ENCODE measurements at regions not wholly inside any gene's neighbourhood (a gene's known extent, or its start where the extent isn't known, plus 50 kb on each side); places are given as distances from the start of the nearest gene placed in this dataset.

DNA sequence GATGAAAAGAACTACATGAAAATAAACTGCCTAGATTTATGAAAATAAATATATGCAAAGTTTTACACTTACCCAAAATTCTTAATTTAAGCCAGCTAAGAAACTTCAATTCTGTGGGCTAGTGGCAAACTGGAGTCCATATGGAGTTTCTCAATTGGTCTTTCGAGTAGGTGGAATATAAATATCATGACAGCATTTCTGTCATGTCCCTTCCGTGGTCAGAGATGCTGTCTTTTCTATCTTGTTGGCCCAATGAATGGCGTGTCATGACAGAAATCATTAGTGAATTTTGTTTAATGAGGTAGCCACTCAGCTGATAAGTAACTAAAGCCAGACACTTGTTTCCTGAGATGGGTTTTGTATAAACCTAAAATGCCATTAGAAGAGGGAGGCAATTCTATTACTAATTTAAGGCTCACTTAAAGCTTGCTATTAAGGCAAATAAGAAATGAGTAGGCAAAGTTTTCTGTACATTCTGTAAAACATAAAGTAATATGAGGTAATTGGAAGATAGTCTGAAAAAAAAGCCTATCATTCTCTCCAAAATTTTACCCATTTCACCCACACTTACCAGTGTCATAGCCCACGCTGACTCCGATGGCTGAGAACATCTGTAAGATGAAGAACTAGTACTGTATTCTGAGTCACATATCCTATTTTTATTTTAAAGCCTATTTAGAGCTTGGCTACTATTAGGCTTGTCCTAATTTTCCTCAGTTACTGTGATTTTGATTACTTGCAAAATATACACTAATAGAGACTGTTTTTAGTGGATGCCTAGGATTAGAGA lies 419.3 kb upstream of the MEF2C start:
- DNase-seq (ENCODE audit: low read depth in 2 of 2) = no peak

- no peak for DNase-seq (ENCODE audit: low read depth in 2 of 2)
Observed at GRCh38 chr5:89301321-89302025, 418.5 kb upstream of the MEF2C start.

- DNase-seq (ENCODE audit: low read depth in 2 of 2) = no peak
Observed at GRCh38 chr5:89300426-89300970, 417.5 kb upstream of the MEF2C start.

GRCh38 chr5:89299998-89300397 lies 417.0 kb upstream of the MEF2C start:
- DNase-seq (ENCODE audit: low read depth in 2 of 2) = no peak

GRCh38 chr5:89297066-89297465 lies 414.1 kb upstream of the MEF2C start:
- no peak for DNase-seq (ENCODE audit: low read depth in 2 of 2)

DNA sequence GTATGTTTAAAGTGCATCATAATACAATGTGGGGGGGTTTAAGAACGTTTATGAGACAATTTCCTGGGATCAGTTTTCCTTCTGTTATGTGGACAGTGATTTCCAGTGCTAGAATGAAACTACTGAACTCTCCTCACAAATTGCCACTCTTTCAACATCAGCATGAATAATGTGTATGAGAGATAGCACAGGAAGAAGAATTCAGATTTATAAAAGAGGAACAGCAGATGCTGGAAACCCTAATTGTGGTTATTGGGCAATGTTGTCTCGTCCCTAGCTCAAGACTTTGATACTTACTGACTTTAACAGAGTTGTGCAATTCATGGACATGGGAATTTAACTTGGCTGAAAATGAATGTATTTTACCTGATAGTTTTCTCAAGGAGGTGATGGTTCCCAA lies 410.8 kb upstream of the MEF2C start:
- DNase-seq (ENCODE audit: low read depth in 2 of 2) = no peak

DNA sequence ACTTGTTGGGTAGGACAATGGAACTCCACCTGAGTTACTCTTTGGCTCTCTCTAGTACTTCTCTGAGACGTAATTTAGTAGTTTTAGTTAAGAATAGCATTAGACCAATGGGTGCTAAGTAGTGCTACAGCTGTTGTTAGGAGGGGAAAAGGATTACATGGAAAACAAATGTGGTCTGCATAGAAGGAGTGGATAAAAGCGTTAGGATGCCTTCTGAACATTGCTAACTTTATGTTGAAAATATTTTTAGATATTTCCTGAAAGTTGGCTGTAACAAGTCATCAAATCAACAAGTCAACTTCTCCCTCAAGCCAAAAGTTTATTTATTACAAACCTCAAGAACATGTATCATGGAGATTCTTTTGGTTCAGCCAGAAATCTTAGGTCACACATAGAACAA lies 409.5 kb upstream of the MEF2C start:
- no peak for DNase-seq (ENCODE audit: low read depth in 2 of 2)

- DNase-seq (ENCODE audit: low read depth in 2 of 2) = no peak
Observed at GRCh38 chr5:89289604-89290003, 406.6 kb upstream of the MEF2C start.

DNA sequence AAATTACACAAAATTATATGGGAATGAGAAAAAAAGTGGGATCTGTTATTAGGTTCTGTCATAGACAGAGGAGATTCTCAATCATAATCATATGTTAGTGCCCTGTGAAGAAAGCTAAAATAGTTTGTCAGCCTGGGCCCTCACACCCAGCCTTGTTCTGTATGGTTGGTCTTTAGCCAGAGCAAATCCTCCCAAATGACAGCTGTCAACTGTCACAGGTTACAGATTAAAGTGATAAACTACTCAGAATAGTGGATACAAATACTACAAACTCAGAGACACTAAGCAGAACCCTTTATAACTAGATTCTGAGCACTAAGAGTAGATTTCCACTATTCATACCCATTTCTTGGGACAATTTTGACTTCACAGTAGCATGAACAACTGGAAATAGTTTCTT lies 405.0 kb upstream of the MEF2C start:
- DNase-seq (ENCODE audit: low read depth in 2 of 2) = no peak

- no peak for DNase-seq (ENCODE audit: low read depth in 2 of 2)
Observed at GRCh38 chr5:89286320-89286719, 403.3 kb upstream of the MEF2C start.

- DNase-seq (ENCODE audit: low read depth in 2 of 2) = no peak
Observed at GRCh38 chr5:89283728-89284493, 400.9 kb upstream of the MEF2C start.

DNA sequence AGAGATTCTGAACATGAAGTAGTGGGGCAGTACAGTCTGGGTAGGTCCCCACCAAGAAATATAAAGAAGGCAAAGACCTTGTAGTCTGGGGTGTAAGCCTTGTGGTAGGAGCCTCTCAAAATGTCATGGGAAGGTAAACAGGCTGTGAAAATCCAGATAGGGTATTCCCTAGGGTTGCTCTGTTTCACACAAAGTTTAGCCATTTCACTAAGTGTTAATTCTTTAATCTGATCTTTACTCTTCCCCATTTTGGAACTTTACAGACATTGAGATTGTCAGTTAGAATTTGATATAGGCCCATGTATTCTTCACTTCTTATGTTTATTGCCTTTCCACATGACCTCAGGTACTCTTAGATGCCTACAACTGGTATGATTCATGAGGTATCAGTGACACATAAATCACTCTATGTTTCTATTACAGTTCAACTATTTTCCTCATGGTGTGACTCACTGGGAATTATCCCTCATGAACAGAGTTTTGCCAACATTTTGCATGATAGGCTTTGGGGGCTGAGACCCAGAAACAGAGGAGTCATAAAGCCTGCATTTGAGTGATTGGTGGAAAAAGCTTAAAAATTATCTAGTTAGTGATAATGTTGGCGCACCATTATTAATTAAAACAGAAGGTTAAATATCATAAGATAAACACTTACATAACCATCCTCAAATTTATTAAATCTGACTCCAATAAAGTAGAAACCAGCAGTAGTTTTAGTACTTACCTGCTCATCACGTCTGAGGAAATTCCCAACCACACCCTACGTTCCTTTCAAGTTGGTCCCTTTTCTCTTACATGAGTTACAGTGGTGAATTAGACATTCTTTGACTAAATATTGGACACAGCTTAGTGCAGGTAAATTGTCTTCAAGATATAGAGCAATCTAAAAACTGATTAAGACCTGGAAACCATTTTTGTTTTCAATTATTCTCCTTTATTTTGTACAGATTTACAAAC lies 399.8 kb upstream of the MEF2C start:
- DNase-seq (ENCODE audit: low read depth in 2 of 2) = no peak

GRCh38 chr5:89281766-89282553 lies 399.0 kb upstream of the MEF2C start:
- DNase-seq (ENCODE audit: low read depth in 2 of 2) = no peak

DNA sequence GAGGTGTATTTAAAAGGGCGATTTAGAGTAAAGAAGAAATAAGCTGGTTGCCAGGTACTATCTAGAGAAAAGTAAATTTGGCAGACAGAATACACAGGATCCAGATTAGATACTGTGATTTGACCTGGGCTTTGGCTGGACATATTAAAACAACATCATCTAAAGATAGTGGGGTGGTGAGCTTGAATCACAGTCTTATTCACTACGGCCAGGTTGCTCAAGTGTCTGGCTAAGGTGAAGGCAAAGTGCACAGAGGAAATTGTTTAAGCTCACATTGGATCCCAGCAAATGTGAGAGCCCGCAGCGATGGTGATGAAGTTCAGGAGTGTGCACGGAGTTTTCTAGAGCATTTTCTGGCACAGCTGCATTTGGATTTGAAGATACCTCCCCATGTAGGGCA lies 398.2 kb upstream of the MEF2C start:
- no peak for DNase-seq (ENCODE audit: low read depth in 2 of 2)

GRCh38 chr5:89280103-89281037 lies 397.4 kb upstream of the MEF2C start:
- DNase-seq (ENCODE audit: low read depth in 2 of 2) = no peak

- no peak for DNase-seq (ENCODE audit: low read depth in 2 of 2)
Observed at GRCh38 chr5:89279391-89280036, 396.5 kb upstream of the MEF2C start.

- DNase-seq (ENCODE audit: low read depth in 2 of 2) = no peak
Observed at GRCh38 chr5:89277816-89278215, 394.8 kb upstream of the MEF2C start.

DNA sequence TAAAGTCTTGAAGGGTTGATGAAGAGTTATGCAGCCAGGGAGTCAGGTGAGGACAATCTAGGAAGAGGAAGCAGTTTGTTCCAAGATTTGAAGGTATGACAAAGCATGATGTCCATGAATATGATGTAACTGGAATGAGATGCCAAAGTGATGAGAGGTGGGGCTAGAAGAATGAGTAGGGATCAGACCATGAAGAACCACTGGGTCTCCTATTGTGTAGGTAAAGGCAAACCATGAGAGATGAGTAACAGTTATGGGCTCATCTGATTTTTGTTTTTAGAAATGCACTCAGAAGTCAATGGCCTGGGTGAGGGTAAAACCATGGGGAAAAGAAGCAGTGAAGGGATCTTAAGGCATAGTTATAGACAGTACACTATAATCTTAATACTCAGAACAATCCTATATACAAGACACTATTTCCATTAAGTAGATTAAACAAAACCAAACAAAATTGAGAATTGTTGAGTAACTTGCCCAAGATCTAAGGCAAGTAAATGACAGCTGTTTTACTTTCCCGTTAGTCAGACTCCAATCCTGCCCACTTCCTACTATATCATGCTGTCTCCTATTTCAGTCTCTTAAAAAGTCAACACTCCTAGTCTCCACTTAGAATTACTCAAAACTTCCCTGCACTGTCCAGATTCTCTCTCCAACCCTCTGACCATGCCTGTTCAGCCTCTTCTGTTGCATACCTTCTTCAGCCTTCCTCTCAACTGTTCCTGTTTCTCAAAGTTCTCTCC lies 393.8 kb upstream of the MEF2C start:
- no peak for DNase-seq (ENCODE audit: low read depth in 2 of 2)
